Spleen (tissue), 7 donors: ENCODE measurements at regions not wholly inside any gene's neighbourhood (a gene's known extent, or its start where the extent isn't known, plus 50 kb on each side); places are given as distances from the start of the nearest gene placed in this dataset.

Experiments used
- CTCF ChIP-seq, 11 experiments: fragments of 200-600 bp in 7 of 11; fragments of 450-650 bp in 4 of 11; sonication (generic) in 4 of 11; IDR thresholded peaks in 8 of 11; conservative IDR thresholded peaks in 3 of 11; 1 replicate in 7 of 11; 2 replicates in 4 of 11; pipeline versions ENCODE4 v1.4.0 to v1.8.0; 2016 to 2021; ENCODE audit warnings: antibody characterized with exemption in 11 of 11, inconsistent platforms in 4 of 11, mild to moderate bottlenecking in 1 of 11
- POLR2A ChIP-seq, 3 donors: fragments of 450-650 bp; IDR thresholded peaks; one replicate each; pipeline ENCODE4 v1.5.1; 2017; ENCODE audit warnings: antibody characterized with exemption in 3 of 3, mild to moderate bottlenecking in 1 of 3
- POLR2AphosphoS5 ChIP-seq, 3 donors: sonication (generic); formaldehyde crosslinking; IDR thresholded peaks; one replicate each; pipeline ENCODE4 v1.5.1; 2017; ENCODE audit warnings: antibody characterized with exemption in 3 of 3
- donor health status: DM: no; HTN: no; CAD: no; lungs with moderate emphysema.
- donor health status: DM: no; HTN: no; CAD: no.
- donor health status: DM: no; HTN: no; CAD: no.

- TF ChIP-seq CTCF (IDR thresholded peaks at IDR 0.05 in 8 of 11, conservative IDR thresholded peaks at IDR 0.05 in 3 of 11) (no peak), POLR2A (IDR thresholded peaks at IDR 0.05) (no peak), POLR2AphosphoS5 (IDR thresholded peaks at IDR 0.05) (no peak)
Measured at GRCh38 chr3:110420158-110420641, 651.4 kb upstream of the NECTIN3 start.
